HepG2 (cell line): ENCODE measurements at regions not wholly inside any gene's neighbourhood (a gene's known extent, or its start where the extent isn't known, plus 50 kb on each side); places are given as distances from the start of the nearest gene placed in this dataset.

Experiments
- JDP2 ChIP-seq: sonication (generic); formaldehyde crosslinking; IDR thresholded peaks from 2 replicates; pipeline ENCODE4 v1.8.1; 2022; ENCODE audit warnings: missing genetic modification reagents, borderline replicate concordance
- ZNF121 ChIP-seq: sonication (generic); formaldehyde crosslinking; IDR thresholded peaks from 2 replicates; pipeline ENCODE4 v1.5.0; 2020; ENCODE audit warnings: mild to moderate bottlenecking, missing genetic modification reagents
- TF ChIP-seq, protein P1 (sequence below): sonication (generic); formaldehyde crosslinking; IDR thresholded peaks from 2 replicates; pipeline ENCODE4 v1.5.0; 2020; ENCODE audit warnings: mild to moderate bottlenecking, missing genetic modification reagents, moderate library complexity
- TF ChIP-seq, protein P2 (sequence below): sonication (generic); formaldehyde crosslinking; IDR thresholded peaks from 2 replicates; pipeline ENCODE4 v1.4.0; 2020; ENCODE audit warnings: low read depth, mild to moderate bottlenecking, missing genetic modification reagents
- TF ChIP-seq, protein P3 (sequence below): IDR thresholded peaks from 2 replicates; pipeline ENCODE4 v1.6.1; 2012; ENCODE audit warnings: inconsistent platforms
- TF ChIP-seq, protein P4 (sequence below), 2 experiments: sonication (generic) in 1 of 2; formaldehyde crosslinking in 1 of 2; IDR thresholded peaks; 2 replicates each; pipeline versions ENCODE4 v1.4.0 to v1.6.1; 2018 to 2020; ENCODE audit warnings: missing genetic modification reagents in 2 of 2, borderline replicate concordance in 1 of 2, low read depth in 1 of 2, mild to moderate bottlenecking in 1 of 2, missing biosample characterization in 1 of 2

DNA sequence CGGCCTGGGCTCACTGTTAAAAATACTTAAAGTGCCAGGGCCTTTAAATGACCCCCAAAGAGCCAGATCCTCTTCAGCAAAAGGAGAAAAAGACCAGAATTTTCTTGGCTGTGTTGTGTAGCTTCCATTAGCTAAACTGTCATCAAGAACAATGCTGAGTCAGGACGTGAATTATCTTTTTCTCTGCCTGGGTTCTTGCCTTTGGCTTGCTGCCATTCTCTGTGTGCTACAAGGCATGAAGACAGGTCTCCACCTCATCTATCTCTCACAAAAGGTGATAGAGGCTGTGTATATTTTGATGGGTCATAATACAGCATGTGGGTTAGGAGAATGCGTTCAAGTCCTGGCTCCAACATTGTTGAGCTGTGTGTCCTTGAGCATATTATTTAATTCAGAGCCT, 52.4 kb upstream of the SELENOK start:
- TF ChIP-seq ZNF121 (CRISPR knock-in tag) (no peak), JDP2 (CRISPR knock-in tag) (no peak)
- TF ChIP-seq, protein P1, sequence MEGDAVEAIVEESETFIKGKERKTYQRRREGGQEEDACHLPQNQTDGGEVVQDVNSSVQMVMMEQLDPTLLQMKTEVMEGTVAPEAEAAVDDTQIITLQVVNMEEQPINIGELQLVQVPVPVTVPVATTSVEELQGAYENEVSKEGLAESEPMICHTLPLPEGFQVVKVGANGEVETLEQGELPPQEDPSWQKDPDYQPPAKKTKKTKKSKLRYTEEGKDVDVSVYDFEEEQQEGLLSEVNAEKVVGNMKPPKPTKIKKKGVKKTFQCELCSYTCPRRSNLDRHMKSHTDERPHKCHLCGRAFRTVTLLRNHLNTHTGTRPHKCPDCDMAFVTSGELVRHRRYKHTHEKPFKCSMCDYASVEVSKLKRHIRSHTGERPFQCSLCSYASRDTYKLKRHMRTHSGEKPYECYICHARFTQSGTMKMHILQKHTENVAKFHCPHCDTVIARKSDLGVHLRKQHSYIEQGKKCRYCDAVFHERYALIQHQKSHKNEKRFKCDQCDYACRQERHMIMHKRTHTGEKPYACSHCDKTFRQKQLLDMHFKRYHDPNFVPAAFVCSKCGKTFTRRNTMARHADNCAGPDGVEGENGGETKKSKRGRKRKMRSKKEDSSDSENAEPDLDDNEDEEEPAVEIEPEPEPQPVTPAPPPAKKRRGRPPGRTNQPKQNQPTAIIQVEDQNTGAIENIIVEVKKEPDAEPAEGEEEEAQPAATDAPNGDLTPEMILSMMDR (CRISPR knock-in tag), result no peak
- TF ChIP-seq, protein P2, sequence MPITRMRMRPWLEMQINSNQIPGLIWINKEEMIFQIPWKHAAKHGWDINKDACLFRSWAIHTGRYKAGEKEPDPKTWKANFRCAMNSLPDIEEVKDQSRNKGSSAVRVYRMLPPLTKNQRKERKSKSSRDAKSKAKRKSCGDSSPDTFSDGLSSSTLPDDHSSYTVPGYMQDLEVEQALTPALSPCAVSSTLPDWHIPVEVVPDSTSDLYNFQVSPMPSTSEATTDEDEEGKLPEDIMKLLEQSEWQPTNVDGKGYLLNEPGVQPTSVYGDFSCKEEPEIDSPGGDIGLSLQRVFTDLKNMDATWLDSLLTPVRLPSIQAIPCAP, result no peak
- TF ChIP-seq, protein P3, sequence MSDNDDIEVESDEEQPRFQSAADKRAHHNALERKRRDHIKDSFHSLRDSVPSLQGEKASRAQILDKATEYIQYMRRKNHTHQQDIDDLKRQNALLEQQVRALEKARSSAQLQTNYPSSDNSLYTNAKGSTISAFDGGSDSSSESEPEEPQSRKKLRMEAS, result no peak
- TF ChIP-seq, protein P4, sequence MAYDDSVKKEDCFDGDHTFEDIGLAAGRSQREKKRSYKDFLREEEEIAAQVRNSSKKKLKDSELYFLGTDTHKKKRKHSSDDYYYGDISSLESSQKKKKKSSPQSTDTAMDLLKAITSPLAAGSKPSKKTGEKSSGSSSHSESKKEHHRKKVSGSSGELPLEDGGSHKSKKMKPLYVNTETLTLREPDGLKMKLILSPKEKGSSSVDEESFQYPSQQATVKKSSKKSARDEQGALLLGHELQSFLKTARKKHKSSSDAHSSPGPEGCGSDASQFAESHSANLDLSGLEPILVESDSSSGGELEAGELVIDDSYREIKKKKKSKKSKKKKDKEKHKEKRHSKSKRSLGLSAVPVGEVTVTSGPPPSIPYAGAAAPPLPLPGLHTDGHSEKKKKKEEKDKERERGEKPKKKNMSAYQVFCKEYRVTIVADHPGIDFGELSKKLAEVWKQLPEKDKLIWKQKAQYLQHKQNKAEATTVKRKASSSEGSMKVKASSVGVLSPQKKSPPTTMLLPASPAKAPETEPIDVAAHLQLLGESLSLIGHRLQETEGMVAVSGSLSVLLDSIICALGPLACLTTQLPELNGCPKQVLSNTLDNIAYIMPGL (CRISPR knock-in tag; IDR thresholded peaks at IDR 0.05; ENCODE audit: borderline replicate concordance in 1 of 2, low read depth in 1 of 2), result no peak
